Coronary artery (tissue), 2 donors: ENCODE measurements at regions not wholly inside any gene's neighbourhood (a gene's known extent, or its start where the extent isn't known, plus 50 kb on each side); places are given as distances from the start of the nearest gene placed in this dataset.

Source experiments
- DNase-seq: peaks from one replicate; pipeline ENCODE4 v3.0.0-alpha.2; 2017; ENCODE audit warnings: low spot score
- H3K27ac ChIP-seq, 2 donors: fragments of 200-600 bp; sonication (generic); one replicate each; pipeline ENCODE4 v1.5.1; 2016 to 2019
- H3K4me3 ChIP-seq: fragments of 200-600 bp; sonication (generic); 2 replicates; pipeline ENCODE4 v1.5.1; 2016; ENCODE audit warnings: mild to moderate bottlenecking, moderate library complexity
- CTCF ChIP-seq: fragments of 200-600 bp; sonication (generic); IDR thresholded peaks from one replicate; pipeline ENCODE4 v1.5.1; 2019; ENCODE audit warnings: antibody characterized with exemption

DNA sequence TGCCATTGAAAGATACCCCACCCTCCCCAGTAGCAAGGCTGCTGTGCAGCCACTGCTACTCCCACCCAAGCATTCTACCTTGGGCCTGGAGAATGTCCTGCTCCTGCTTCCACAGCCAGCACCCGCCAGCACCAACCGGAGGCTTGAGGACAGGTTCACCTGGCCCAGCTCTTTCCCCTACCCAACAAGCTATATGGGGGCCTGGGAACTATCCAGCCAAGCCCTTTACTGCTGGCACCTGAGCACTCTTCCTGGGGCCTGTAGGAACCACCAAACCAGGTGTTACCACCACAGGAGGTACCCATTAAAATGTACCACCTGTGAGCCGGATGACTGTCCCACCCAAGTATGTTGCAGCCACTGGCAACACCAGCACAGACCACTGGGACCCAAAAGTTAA, 86.1 kb upstream of the GHR start:
- Histone ChIP-seq H3K4me3 (no peak overlapping the region), H3K27ac (no peak overlapping the region)
- no peak for DNase-seq
- no peak for TF ChIP-seq CTCF

DNA sequence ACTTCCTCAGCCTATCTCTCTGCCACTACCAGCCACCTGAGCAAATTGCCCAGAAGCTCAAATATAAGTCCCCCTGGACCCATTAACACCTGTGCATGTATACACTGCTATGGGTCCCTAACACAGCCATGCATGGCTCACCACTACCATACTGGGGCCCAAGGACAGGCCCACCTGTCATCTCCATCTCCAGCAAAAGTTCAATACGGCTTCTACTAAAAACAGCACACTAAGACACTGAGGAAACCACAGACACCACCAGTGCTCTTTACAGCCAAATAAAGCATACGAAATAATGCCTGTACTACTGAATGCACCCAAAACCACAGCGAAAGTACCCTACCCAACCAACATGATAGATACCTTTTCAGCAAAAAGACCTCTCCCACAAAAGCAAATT, 85.6 kb upstream of the GHR start:
- Histone ChIP-seq H3K4me3 (no peak overlapping the region), H3K27ac (no peak overlapping the region)
- no peak for TF ChIP-seq CTCF
- DNase-seq, result no peak

- Histone ChIP-seq H3K4me3 (no peak overlapping the region), H3K27ac (no peak overlapping the region)
- no peak for DNase-seq
- TF ChIP-seq CTCF, result no peak
Observed at GRCh38 chr5:42338136-42338535, 85.1 kb upstream of the GHR start.

DNA sequence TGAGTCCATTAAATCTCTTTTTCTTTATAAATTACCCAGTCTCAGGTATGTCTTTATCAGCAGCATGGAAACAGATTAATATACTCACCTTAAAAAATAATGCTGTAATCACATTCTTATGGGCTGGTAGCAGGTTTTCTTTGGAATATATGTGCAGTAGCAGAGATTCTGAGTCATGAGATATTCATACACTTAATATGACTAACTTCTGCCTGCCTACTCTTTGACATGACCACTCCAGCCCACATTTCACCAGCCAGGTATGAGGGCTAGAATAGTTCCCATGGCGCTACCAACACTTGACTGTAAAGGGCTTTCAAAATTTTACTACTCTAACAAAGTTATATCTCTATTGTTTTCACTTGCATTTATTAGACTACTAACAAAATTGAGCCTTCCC, 74.1 kb upstream of the GHR start:
- no peak overlapping the region for H3K27ac ChIP-seq

GRCh38 chr5:42351956-42352355, 71.3 kb upstream of the GHR start:
- no peak overlapping the region for H3K27ac ChIP-seq
- no peak overlapping the region for H3K4me3 ChIP-seq
- no peak for DNase-seq
- no peak for TF ChIP-seq CTCF

More for the DNA sequence above, 74.1 kb upstream of the GHR start:
- H3K4me3 ChIP-seq, result no peak overlapping the region
- DNase-seq, result no peak
- TF ChIP-seq CTCF, result no peak

- no peak overlapping the region for H3K4me3 ChIP-seq
- no peak overlapping the region for H3K27ac ChIP-seq
- DNase-seq, result no peak
- TF ChIP-seq CTCF, result no peak
Observed at GRCh38 chr5:42360056-42360455, 63.2 kb upstream of the GHR start.

GRCh38 chr5:42360616-42361314, 62.5 kb upstream of the GHR start:
- no peak for DNase-seq
- Histone ChIP-seq H3K4me3 (no peak overlapping the region), H3K27ac (no peak overlapping the region)
- TF ChIP-seq CTCF, result no peak
